ENCODE measurements at regions not wholly inside any gene's neighbourhood (a gene's known extent, or its start where the extent isn't known, plus 50 kb on each side); places are given as distances from the start of the nearest gene placed in this dataset.

- Histone ChIP-seq H3K9me3 (ENCODE audit: low read length) (0 out of 2 replicates have a peak, but pooled peaks cover 9% of the 10 kb centered on the region), H2AFZ (ENCODE audit: low read length) (no peak overlapping the region), H4K20me1 (ENCODE audit: insufficient read depth, low read length) (no peaks in the 10 kb centered on the region), H3K4me2 (ENCODE audit: low read length) (no peak overlapping the region), H3K4me3 (ENCODE audit: low read depth, low read length, poor library complexity, severe bottlenecking) (no peak overlapping the region), H3K9me2 (ENCODE audit: insufficient read depth, low read length) (no peaks in the 10 kb centered on the region), H3K27ac (ENCODE audit: low read depth, low read length, poor library complexity, severe bottlenecking) (no peak overlapping the region), H3K79me2 (ENCODE audit: insufficient read depth, low read depth, low read length) (no peaks in the 10 kb centered on the region), H3K36me3 (ENCODE audit: insufficient read depth, low read length) (no peaks in the 10 kb centered on the region), H3K4me1 (ENCODE audit: insufficient read depth, low read length, poor library complexity, severe bottlenecking) (no peaks in the 10 kb centered on the region)
- TF ChIP-seq EZH2phosphoT487 (IDR thresholded peaks at IDR 0.05; ENCODE audit: borderline replicate concordance, low read depth, low read length) (no peak), CTCF (conservative IDR thresholded peaks at IDR 0.05; ENCODE audit: low read length) (no peak)
- BruUV-seq (replicated peaks): no TSS peak
- intact Hi-C loops (cut with micrococcal nuclease; ENCODE audit: unreplicated experiment): no loop called here
- ChIA-PET CTCF (ENCODE audit: unreplicated experiment) (no interaction called here), POLR2A (no interaction called here)
- DNase-seq (ENCODE audit: low spot score): no peak
Measured at GRCh38 chr4:62449538-62449937, 1249.4 kb downstream of the ADGRL3 start.

GRCh38 chr4:62448911-62449310 lies 1248.8 kb downstream of the ADGRL3 start:
- CTCF ChIA-PET (ENCODE audit: unreplicated experiment): no interaction called here
- POLR2A ChIA-PET: no interaction called here
- Histone ChIP-seq H2AFZ (ENCODE audit: low read length) (no peak overlapping the region), H3K27ac (ENCODE audit: low read depth, low read length, poor library complexity, severe bottlenecking) (no peak overlapping the region), H3K9me3 (ENCODE audit: low read length) (0 out of 2 replicates have a peak, but pooled peaks cover 9% of the 10 kb centered on the region), H3K4me2 (ENCODE audit: low read length) (no peak overlapping the region), H3K79me2 (ENCODE audit: insufficient read depth, low read depth, low read length) (no peaks in the 10 kb centered on the region), H3K4me3 (ENCODE audit: low read depth, low read length, poor library complexity, severe bottlenecking) (no peak overlapping the region), H4K20me1 (ENCODE audit: insufficient read depth, low read length) (no peaks in the 10 kb centered on the region), H3K4me1 (ENCODE audit: insufficient read depth, low read length, poor library complexity, severe bottlenecking) (no peaks in the 10 kb centered on the region), H3K9me2 (ENCODE audit: insufficient read depth, low read length) (no peaks in the 10 kb centered on the region), H3K36me3 (ENCODE audit: insufficient read depth, low read length) (no peaks in the 10 kb centered on the region)
- no peak for DNase-seq (ENCODE audit: low spot score)
- intact Hi-C loops (cut with micrococcal nuclease; ENCODE audit: unreplicated experiment): no loop called here
- no TSS peak for BruUV-seq (replicated peaks)
- no peak for TF ChIP-seq EZH2phosphoT487 (IDR thresholded peaks at IDR 0.05; ENCODE audit: borderline replicate concordance, low read depth, low read length)
- no peak for TF ChIP-seq CTCF (conservative IDR thresholded peaks at IDR 0.05; ENCODE audit: low read length)

GRCh38 chr4:62439051-62439450 lies 1238.9 kb downstream of the ADGRL3 start:
- DNase-seq (ENCODE audit: low spot score): no peak
- H3K4me1 ChIP-seq (ENCODE audit: insufficient read depth, low read length, poor library complexity, severe bottlenecking): no peaks in the 10 kb centered on the region
- H3K27ac ChIP-seq (ENCODE audit: low read depth, low read length, poor library complexity, severe bottlenecking): no peak overlapping the region
- H4K20me1 ChIP-seq (ENCODE audit: insufficient read depth, low read length): no peaks in the 10 kb centered on the region
- no peaks in the 10 kb centered on the region for H3K79me2 ChIP-seq (ENCODE audit: insufficient read depth, low read depth, low read length)
- POLR2A ChIA-PET: no interaction called here
- H3K4me3 ChIP-seq (ENCODE audit: low read depth, low read length, poor library complexity, severe bottlenecking): no peak overlapping the region
- H3K36me3 ChIP-seq (ENCODE audit: insufficient read depth, low read length): no peaks in the 10 kb centered on the region
- no TSS peak for BruUV-seq (replicated peaks)
- no peaks in the 10 kb centered on the region for H3K9me2 ChIP-seq (ENCODE audit: insufficient read depth, low read length)
- no peak overlapping the region for H3K4me2 ChIP-seq (ENCODE audit: low read length)
- intact Hi-C loops (cut with micrococcal nuclease; ENCODE audit: unreplicated experiment): no loop called here
- CTCF ChIA-PET (ENCODE audit: unreplicated experiment): no interaction called here
- no peak overlapping the region for H2AFZ ChIP-seq (ENCODE audit: low read length)
- no peak for TF ChIP-seq EZH2phosphoT487 (IDR thresholded peaks at IDR 0.05; ENCODE audit: borderline replicate concordance, low read depth, low read length)
- TF ChIP-seq CTCF (conservative IDR thresholded peaks at IDR 0.05; ENCODE audit: low read length): no peak
- 0 out of 2 replicates have a peak, but pooled peaks cover 5% of the 10 kb centered on the region for H3K9me3 ChIP-seq (ENCODE audit: low read length)

Measured in OCI-LY7 (cell line).